K562 (cell line): ENCODE measurements at regions not wholly inside any gene's neighbourhood (a gene's known extent, or its start where the extent isn't known, plus 50 kb on each side); places are given as distances from the start of the nearest gene placed in this dataset.

ENCODE experiments used
- CSDE1 ChIP-seq, 2 experiments: fragments of 450-650 bp; IDR thresholded peaks; 2 replicates each; pipeline ENCODE4 v1.6.1; 2016; ENCODE audit warnings: mild to moderate bottlenecking in 1 of 2
- GATAD2B ChIP-seq: fragments of 450-650 bp; IDR thresholded peaks from 2 replicates; pipeline ENCODE4 v1.6.1; 2017; ENCODE audit warnings: mild to moderate bottlenecking, borderline replicate concordance
- HNRNPH1 ChIP-seq: fragments of 200-400 bp; formaldehyde crosslinking; optimal IDR thresholded peaks from 2 replicates; pipeline ENCODE3; 2017; ENCODE audit warnings: low read depth, mild to moderate bottlenecking, low read length, moderate library complexity
- MCM3 ChIP-seq: fragments of 450-650 bp; IDR thresholded peaks from 2 replicates; pipeline ENCODE4 v1.6.1; 2016
- POU5F1 ChIP-seq: fragments of 150-350 bp; IDR thresholded peaks from 2 replicates; pipeline ENCODE4 v1.6.1; 2014; ENCODE audit warnings: borderline replicate concordance, low read length, low read depth, mild to moderate bottlenecking; ENCODE audit not compliant: partially characterized antibody
- SUPT5H ChIP-seq: fragments of 450-650 bp; IDR thresholded peaks from 2 replicates; pipeline ENCODE4 v1.6.1; 2016
- YBX1 ChIP-seq: fragments of 450-650 bp; IDR thresholded peaks from 2 replicates; pipeline ENCODE4 v1.7.1; 2016; ENCODE audit warnings: mild to moderate bottlenecking
- TF ChIP-seq, protein P1 (sequence below): fragments of 450-650 bp; IDR thresholded peaks from 2 replicates; pipeline ENCODE4 v1.6.1; 2016; ENCODE audit warnings: mild to moderate bottlenecking, moderate library complexity
- TF ChIP-seq, protein P2 (sequence below): sonication (generic); formaldehyde crosslinking; IDR thresholded peaks from 2 replicates; pipeline ENCODE4 v1.8.1; 2023; ENCODE audit warnings: mild to moderate bottlenecking, missing genetic modification reagents
- TF ChIP-seq, protein P3 (sequence below), 2 experiments: fragments of 450-650 bp in 1 of 2; IDR thresholded peaks; 2 replicates each; pipeline ENCODE4 v1.6.1; 2011 to 2017; ENCODE audit warnings: low read depth in 2 of 2, antibody characterized with exemption in 1 of 2, borderline replicate concordance in 1 of 2, low read length in 1 of 2, mild to moderate bottlenecking in 1 of 2, mixed read lengths in 1 of 2; ENCODE audit not compliant: control insufficient read depth in 1 of 2
- TF ChIP-seq, protein P4 (sequence below): fragments of 250-450 bp; sonication (Bioruptor Pico); IDR thresholded peaks from 2 replicates; pipeline ENCODE4 v1.4.0; 2020

DNA sequence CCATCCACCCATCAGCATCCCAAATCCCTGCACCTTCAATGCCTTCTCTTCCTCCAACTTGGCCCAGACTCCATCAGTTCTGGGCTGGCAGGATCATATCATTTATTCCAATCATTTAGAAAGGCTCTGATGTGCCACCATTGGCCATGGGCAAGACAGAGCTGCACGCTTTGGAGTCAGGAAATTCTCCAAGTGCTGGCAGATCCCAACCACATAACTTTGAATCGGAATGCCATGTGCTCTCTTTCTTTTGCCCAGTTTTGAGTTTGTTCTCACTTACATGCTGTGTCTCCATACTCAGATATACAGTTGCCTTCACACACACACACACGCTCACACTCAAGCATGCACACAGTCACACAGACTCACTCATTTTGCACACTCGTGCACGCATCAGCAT lies 85.7 kb upstream of the GHITM start (continued):
- TF ChIP-seq, protein P1, sequence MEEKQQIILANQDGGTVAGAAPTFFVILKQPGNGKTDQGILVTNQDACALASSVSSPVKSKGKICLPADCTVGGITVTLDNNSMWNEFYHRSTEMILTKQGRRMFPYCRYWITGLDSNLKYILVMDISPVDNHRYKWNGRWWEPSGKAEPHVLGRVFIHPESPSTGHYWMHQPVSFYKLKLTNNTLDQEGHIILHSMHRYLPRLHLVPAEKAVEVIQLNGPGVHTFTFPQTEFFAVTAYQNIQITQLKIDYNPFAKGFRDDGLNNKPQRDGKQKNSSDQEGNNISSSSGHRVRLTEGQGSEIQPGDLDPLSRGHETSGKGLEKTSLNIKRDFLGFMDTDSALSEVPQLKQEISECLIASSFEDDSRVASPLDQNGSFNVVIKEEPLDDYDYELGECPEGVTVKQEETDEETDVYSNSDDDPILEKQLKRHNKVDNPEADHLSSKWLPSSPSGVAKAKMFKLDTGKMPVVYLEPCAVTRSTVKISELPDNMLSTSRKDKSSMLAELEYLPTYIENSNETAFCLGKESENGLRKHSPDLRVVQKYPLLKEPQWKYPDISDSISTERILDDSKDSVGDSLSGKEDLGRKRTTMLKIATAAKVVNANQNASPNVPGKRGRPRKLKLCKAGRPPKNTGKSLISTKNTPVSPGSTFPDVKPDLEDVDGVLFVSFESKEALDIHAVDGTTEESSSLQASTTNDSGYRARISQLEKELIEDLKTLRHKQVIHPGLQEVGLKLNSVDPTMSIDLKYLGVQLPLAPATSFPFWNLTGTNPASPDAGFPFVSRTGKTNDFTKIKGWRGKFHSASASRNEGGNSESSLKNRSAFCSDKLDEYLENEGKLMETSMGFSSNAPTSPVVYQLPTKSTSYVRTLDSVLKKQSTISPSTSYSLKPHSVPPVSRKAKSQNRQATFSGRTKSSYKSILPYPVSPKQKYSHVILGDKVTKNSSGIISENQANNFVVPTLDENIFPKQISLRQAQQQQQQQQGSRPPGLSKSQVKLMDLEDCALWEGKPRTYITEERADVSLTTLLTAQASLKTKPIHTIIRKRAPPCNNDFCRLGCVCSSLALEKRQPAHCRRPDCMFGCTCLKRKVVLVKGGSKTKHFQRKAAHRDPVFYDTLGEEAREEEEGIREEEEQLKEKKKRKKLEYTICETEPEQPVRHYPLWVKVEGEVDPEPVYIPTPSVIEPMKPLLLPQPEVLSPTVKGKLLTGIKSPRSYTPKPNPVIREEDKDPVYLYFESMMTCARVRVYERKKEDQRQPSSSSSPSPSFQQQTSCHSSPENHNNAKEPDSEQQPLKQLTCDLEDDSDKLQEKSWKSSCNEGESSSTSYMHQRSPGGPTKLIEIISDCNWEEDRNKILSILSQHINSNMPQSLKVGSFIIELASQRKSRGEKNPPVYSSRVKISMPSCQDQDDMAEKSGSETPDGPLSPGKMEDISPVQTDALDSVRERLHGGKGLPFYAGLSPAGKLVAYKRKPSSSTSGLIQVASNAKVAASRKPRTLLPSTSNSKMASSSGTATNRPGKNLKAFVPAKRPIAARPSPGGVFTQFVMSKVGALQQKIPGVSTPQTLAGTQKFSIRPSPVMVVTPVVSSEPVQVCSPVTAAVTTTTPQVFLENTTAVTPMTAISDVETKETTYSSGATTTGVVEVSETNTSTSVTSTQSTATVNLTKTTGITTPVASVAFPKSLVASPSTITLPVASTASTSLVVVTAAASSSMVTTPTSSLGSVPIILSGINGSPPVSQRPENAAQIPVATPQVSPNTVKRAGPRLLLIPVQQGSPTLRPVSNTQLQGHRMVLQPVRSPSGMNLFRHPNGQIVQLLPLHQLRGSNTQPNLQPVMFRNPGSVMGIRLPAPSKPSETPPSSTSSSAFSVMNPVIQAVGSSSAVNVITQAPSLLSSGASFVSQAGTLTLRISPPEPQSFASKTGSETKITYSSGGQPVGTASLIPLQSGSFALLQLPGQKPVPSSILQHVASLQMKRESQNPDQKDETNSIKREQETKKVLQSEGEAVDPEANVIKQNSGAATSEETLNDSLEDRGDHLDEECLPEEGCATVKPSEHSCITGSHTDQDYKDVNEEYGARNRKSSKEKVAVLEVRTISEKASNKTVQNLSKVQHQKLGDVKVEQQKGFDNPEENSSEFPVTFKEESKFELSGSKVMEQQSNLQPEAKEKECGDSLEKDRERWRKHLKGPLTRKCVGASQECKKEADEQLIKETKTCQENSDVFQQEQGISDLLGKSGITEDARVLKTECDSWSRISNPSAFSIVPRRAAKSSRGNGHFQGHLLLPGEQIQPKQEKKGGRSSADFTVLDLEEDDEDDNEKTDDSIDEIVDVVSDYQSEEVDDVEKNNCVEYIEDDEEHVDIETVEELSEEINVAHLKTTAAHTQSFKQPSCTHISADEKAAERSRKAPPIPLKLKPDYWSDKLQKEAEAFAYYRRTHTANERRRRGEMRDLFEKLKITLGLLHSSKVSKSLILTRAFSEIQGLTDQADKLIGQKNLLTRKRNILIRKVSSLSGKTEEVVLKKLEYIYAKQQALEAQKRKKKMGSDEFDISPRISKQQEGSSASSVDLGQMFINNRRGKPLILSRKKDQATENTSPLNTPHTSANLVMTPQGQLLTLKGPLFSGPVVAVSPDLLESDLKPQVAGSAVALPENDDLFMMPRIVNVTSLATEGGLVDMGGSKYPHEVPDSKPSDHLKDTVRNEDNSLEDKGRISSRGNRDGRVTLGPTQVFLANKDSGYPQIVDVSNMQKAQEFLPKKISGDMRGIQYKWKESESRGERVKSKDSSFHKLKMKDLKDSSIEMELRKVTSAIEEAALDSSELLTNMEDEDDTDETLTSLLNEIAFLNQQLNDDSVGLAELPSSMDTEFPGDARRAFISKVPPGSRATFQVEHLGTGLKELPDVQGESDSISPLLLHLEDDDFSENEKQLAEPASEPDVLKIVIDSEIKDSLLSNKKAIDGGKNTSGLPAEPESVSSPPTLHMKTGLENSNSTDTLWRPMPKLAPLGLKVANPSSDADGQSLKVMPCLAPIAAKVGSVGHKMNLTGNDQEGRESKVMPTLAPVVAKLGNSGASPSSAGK, result no peak
- TF ChIP-seq POU5F1 (no peak), HNRNPH1 (no peak), GATAD2B (no peak), MCM3 (no peak), CSDE1 (IDR thresholded peaks at IDR 0.05) (no peak), SUPT5H (no peak), YBX1 (no peak)
- TF ChIP-seq, protein P2, sequence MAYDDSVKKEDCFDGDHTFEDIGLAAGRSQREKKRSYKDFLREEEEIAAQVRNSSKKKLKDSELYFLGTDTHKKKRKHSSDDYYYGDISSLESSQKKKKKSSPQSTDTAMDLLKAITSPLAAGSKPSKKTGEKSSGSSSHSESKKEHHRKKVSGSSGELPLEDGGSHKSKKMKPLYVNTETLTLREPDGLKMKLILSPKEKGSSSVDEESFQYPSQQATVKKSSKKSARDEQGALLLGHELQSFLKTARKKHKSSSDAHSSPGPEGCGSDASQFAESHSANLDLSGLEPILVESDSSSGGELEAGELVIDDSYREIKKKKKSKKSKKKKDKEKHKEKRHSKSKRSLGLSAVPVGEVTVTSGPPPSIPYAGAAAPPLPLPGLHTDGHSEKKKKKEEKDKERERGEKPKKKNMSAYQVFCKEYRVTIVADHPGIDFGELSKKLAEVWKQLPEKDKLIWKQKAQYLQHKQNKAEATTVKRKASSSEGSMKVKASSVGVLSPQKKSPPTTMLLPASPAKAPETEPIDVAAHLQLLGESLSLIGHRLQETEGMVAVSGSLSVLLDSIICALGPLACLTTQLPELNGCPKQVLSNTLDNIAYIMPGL (CRISPR knock-in tag), result no peak
- TF ChIP-seq, protein P3, sequence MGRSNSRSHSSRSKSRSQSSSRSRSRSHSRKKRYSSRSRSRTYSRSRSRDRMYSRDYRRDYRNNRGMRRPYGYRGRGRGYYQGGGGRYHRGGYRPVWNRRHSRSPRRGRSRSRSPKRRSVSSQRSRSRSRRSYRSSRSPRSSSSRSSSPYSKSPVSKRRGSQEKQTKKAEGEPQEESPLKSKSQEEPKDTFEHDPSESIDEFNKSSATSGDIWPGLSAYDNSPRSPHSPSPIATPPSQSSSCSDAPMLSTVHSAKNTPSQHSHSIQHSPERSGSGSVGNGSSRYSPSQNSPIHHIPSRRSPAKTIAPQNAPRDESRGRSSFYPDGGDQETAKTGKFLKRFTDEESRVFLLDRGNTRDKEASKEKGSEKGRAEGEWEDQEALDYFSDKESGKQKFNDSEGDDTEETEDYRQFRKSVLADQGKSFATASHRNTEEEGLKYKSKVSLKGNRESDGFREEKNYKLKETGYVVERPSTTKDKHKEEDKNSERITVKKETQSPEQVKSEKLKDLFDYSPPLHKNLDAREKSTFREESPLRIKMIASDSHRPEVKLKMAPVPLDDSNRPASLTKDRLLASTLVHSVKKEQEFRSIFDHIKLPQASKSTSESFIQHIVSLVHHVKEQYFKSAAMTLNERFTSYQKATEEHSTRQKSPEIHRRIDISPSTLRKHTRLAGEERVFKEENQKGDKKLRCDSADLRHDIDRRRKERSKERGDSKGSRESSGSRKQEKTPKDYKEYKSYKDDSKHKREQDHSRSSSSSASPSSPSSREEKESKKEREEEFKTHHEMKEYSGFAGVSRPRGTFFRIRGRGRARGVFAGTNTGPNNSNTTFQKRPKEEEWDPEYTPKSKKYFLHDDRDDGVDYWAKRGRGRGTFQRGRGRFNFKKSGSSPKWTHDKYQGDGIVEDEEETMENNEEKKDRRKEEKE (IDR thresholded peaks at IDR 0.05; ENCODE audit: borderline replicate concordance in 1 of 2, control insufficient read depth in 1 of 2, low read depth in 2 of 2, low read length in 1 of 2), result no peak
- TF ChIP-seq, protein P4, sequence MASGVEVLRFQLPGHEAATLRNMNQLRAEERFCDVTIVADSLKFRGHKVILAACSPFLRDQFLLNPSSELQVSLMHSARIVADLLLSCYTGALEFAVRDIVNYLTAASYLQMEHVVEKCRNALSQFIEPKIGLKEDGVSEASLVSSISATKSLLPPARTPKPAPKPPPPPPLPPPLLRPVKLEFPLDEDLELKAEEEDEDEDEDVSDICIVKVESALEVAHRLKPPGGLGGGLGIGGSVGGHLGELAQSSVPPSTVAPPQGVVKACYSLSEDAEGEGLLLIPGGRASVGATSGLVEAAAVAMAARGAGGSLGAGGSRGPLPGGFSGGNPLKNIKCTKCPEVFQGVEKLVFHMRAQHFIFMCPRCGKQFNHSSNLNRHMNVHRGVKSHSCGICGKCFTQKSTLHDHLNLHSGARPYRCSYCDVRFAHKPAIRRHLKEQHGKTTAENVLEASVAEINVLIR, result no peak
